HG03442 (cell line): ENCODE measurements at regions not wholly inside any gene's neighbourhood (a gene's known extent, or its start where the extent isn't known, plus 50 kb on each side); places are given as distances from the start of the nearest gene placed in this dataset.
"Not testable (repeated sequence)": the region's sequence is repeated elsewhere in the genome, so short reads cannot be mapped to it uniquely, and the experiment has no call there.

Experiments
- ATAC-seq: cut with Tn5 transposase; IDR thresholded peaks from one replicate; pipeline ENCODE4 v1.9.1; 2021; ENCODE audit warnings: mild to moderate bottlenecking, moderate library complexity; ENCODE audit not compliant: unreplicated experiment

DNA sequence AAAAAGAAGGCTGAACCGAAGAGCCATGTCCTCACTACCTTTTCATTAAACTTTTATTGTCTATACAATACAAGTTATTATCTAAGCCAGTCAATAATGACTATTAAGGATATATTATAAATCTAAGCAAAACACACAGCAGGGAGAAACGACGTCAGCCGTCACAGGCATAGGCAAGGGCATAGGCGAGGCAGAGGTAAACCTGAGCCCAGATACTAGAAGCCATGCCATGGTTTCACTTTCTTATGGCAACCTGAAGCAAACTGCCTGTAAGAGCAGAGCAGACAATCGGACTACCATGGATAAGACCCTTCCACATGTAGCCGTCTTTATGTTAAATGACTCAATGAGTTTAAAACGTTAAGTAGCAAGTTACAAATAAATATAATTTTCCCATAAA lies 238.5 kb upstream of the ZNF521 start:
- ATAC-seq, result no peak

DNA sequence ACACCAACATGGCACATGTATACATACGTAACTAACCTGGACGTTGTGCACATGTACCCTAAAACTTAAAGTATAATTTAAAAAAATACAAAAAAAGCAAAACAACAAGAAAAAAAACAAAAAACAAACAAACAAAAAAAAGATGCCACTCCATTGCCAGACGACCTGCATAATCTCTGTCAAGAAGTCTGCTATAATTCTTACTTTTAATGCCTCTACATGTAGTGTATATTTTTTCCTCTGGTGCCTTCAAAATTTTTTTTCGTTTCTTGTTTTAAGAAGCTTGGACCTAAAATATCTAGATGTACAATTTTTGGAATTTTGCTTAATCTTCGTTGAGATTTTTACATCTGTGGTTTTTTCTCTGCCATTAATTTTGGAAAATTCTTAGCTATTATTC lies 235.6 kb upstream of the ZNF521 start:
- no peak for ATAC-seq

- no peak for ATAC-seq
Observed at GRCh38 chr18:25568986-25569385, 217.0 kb upstream of the ZNF521 start.

GRCh38 chr18:25563816-25564683 lies 212.1 kb upstream of the ZNF521 start:
- ATAC-seq, result no peak

DNA sequence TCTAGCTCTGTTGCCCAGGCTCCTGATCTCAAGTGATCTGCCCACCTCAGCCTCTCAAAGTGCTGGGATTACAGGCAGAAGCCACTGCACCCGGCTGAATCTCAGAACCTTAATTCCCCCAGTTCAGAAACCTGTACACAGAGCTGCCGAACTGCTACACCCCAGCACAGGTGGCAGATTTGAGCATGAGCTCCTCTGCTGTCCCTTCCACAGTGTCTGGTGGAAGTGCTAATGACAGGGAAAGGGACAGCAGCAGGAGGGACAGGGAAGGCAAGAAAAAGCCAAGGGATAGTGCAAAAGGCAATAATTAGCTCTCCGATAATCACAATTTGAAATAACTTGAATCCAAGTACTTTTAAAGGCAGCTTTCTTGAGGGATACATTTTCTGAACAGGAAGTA lies 211.4 kb upstream of the ZNF521 start:
- ATAC-seq, result no peak

- no peak for ATAC-seq
Observed at GRCh38 chr18:25561918-25562317, 210.0 kb upstream of the ZNF521 start.

- ATAC-seq, result no peak
Observed at GRCh38 chr18:25560369-25560768, 208.4 kb upstream of the ZNF521 start.

GRCh38 chr18:25557011-25557410 lies 205.0 kb upstream of the ZNF521 start:
- ATAC-seq, result no peak

DNA sequence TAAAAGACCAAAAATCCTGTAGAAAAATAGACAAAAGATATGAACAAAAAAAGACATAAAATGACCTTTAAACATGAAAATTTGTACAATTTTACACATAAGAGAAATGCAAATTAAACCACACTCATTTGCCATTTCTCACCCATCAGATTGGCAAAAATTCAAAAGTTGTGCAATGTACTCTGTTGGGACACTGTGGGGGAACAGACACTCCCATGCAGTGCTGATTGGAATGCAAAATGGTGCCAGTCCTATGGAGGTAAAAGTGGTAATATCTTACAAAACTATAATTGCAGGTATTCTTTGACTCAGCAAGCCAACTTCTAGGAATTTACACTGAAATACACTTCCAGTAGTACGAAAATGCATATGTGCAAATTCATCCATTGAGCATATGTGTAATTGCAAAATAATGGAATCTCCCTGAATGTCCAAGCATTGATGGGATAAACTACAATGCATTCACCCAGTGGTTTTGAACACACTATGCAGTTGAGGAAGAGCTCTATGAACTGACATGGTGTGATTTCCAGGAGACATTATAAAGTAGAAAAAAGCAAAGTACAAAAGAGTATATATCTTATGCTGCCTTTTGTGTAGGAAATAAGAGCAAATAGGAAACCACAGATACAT lies 201.8 kb upstream of the ZNF521 start:
- ATAC-seq, result no peak

- ATAC-seq, result no peak
Observed at GRCh38 chr18:25544546-25545287, 192.8 kb upstream of the ZNF521 start.

GRCh38 chr18:25538175-25538922 lies 186.4 kb upstream of the ZNF521 start:
- ATAC-seq, result no peak

GRCh38 chr18:25535495-25535894 lies 183.5 kb upstream of the ZNF521 start:
- ATAC-seq, result peak; percentile 72

DNA sequence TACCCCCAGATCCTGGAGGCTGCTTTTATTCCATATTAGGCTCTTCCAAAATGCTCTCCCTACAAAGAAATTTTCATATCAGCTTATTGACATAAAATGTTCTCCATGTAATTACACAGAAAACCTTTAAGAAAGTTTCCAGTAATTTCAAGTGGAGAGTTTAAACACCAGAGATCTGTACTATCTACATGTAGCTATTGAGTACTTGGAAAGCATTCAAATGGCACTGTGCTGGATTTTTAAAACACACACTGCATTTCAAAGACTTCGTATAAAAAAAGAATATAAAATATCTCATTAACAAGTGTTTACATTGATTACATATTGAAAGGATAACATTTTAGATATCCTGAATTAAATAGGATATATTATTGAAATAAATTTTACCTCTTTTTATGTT lies 182.4 kb upstream of the ZNF521 start:
- no peak for ATAC-seq

DNA sequence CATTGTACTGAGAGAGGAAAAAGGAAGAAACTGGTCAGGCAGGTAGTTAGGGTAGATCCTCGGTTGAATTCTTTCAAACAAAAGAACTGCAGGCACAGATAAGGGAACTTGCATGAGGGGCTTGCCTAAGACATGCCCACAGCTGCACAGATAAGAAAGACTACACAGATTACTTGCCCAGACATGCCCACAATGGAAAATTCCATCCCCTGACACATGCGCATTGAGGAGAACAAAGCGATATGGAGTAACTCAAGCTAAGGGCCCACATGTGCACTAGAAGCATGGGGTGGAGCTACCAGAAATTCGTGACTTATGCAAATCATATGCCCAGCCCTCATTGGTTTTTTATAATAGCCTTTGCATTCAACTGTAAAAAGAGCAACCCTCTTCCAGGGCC lies 181.3 kb upstream of the ZNF521 start:
- ATAC-seq, result no peak

GRCh38 chr18:25531207-25531606 lies 179.2 kb upstream of the ZNF521 start:
- no peak for ATAC-seq

GRCh38 chr18:25525789-25526188 lies 173.8 kb upstream of the ZNF521 start:
- not testable (repeated sequence) for ATAC-seq

DNA sequence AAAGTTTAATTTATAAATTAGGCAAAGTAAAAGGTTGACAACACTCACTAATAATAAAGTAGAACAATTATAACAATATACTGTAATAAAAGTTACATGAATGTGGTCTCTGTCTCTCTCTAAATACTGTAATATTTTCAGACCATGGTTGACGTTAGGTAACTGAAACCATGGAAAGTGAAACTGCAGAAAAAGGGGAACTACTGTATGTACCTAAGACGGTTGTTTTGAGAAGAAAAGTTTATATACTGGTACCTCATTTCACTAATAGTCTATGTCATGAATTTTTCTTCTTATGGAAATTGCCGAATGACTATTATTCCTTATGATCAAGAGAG lies 166.7 kb upstream of the ZNF521 start:
- peak; percentile 99 for ATAC-seq

- ATAC-seq, result peak; percentile 34
Observed at GRCh38 chr18:25517881-25518715, 166.1 kb upstream of the ZNF521 start.

GRCh38 chr18:25516747-25517498 lies 165.0 kb upstream of the ZNF521 start:
- no peak for ATAC-seq

GRCh38 chr18:25516121-25516520 lies 164.2 kb upstream of the ZNF521 start:
- no peak for ATAC-seq
